CD14-positive monocyte (primary cell): ENCODE measurements at regions not wholly inside any gene's neighbourhood (a gene's known extent, or its start where the extent isn't known, plus 50 kb on each side); places are given as distances from the start of the nearest gene placed in this dataset.

Source experiments
- DNase-seq, 3 donors: peaks; one replicate each; pipeline ENCODE4 v3.0.0-alpha.2; 2011 to 2022
- H2AFZ ChIP-seq: 2 replicates; pipeline ENCODE4 v1.6.0; 2012; ENCODE audit warnings: mild to moderate bottlenecking, low read depth, low read length, inconsistent platforms; ENCODE audit not compliant: insufficient read depth, poor library complexity, severe bottlenecking
- H3K27ac ChIP-seq, 2 donors: 1 replicate in 1 of 2; 2 replicates in 1 of 2; pipeline ENCODE4 v1.5.1; 2012 to 2013; ENCODE audit warnings: low read length in 2 of 2, control low read depth in 1 of 2, inconsistent platforms in 1 of 2, low read depth in 1 of 2, mild to moderate bottlenecking in 1 of 2
- H3K27me3 ChIP-seq, 2 donors: one replicate each; pipeline versions ENCODE4 v1.6.0 to v1.6.1; 2011 to 2013; ENCODE audit warnings: low read length in 2 of 2; ENCODE audit not compliant: control insufficient read depth in 2 of 2, insufficient read depth in 2 of 2
- H3K36me3 ChIP-seq, 2 donors: replicated peaks in 1 of 2; 1 replicate in 1 of 2; 2 replicates in 1 of 2; pipeline versions ENCODE4 v1.5.1 to v1.6.1; 2012 to 2013; ENCODE audit warnings: low read length in 2 of 2, control low read depth in 1 of 2, inconsistent platforms in 1 of 2, mild to moderate bottlenecking in 1 of 2; ENCODE audit not compliant: insufficient read depth in 2 of 2, control insufficient read depth in 1 of 2
- H3K4me1 ChIP-seq, 2 donors: 1 replicate in 1 of 2; 2 replicates in 1 of 2; pipeline versions ENCODE4 v1.5.1 to v1.6.1; 2012 to 2013; ENCODE audit warnings: low read length in 2 of 2, control low read depth in 1 of 2, inconsistent platforms in 1 of 2, mild to moderate bottlenecking in 1 of 2, moderate library complexity in 1 of 2; ENCODE audit not compliant: insufficient read depth in 2 of 2, control insufficient read depth in 1 of 2
- H3K4me2 ChIP-seq: replicated peaks from 2 replicates; pipeline ENCODE3; 2012; ENCODE audit warnings: low read length, moderate library complexity, mild to moderate bottlenecking; ENCODE audit not compliant: poor library complexity, severe bottlenecking; ENCODE audit errors: extremely low read depth
- H3K4me3 ChIP-seq, 3 experiments: fragments of 200-600 bp in 1 of 3; sonication (generic) in 1 of 3; replicated peaks in 1 of 3; 1 replicate in 2 of 3; 2 replicates in 1 of 3; pipeline ENCODE4 v1.5.1; 2011 to 2013; ENCODE audit warnings: low read length in 3 of 3, mild to moderate bottlenecking in 3 of 3, control low read depth in 2 of 3, low read depth in 2 of 3, inconsistent platforms in 1 of 3, moderate library complexity in 1 of 3
- H3K79me2 ChIP-seq: 2 replicates; pipeline ENCODE4 v1.6.0; 2012; ENCODE audit warnings: mild to moderate bottlenecking, control low read depth, inconsistent platforms, low read length, moderate library complexity; ENCODE audit not compliant: insufficient read depth
- H3K9ac ChIP-seq: 2 replicates; pipeline ENCODE4 v1.6.0; 2017; ENCODE audit warnings: low read length, mild to moderate bottlenecking; ENCODE audit not compliant: insufficient read depth, poor library complexity, severe bottlenecking
- H3K9me3 ChIP-seq, 2 donors: replicated peaks in 1 of 2; 1 replicate in 1 of 2; 2 replicates in 1 of 2; pipeline versions ENCODE4 v1.5.1 to v1.6.1; 2012 to 2013; ENCODE audit warnings: low read length in 2 of 2, control low read depth in 1 of 2; ENCODE audit not compliant: control insufficient read depth in 1 of 2, insufficient read depth in 1 of 2
- H4K20me1 ChIP-seq: 2 replicates; pipeline ENCODE4 v1.6.0; 2012; ENCODE audit warnings: mild to moderate bottlenecking, low read length, control low read depth, moderate library complexity; ENCODE audit not compliant: insufficient read depth
- H3K27ac Mint-ChIP-seq, 7 donors: one replicate each; pipeline ENCODE4 v1.8.0; 2020; ENCODE audit warnings: mild to moderate bottlenecking in 7 of 7, mixed read lengths in 7 of 7, moderate library complexity in 6 of 7, inconsistent platforms in 2 of 7
- H3K27me3 Mint-ChIP-seq, 3 donors: one replicate each; pipeline ENCODE4 v1.8.0; 2021 to 2022; ENCODE audit warnings: low read depth in 3 of 3, mild to moderate bottlenecking in 3 of 3, mixed read lengths in 3 of 3, moderate library complexity in 3 of 3, inconsistent platforms in 1 of 3
- H3K36me3 Mint-ChIP-seq, 2 donors: one replicate each; pipeline ENCODE4 v1.8.0; 2020; ENCODE audit warnings: mixed read lengths in 2 of 2, inconsistent platforms in 1 of 2, mild to moderate bottlenecking in 1 of 2
- H3K4me1 Mint-ChIP-seq: one replicate; pipeline ENCODE4 v1.8.0; 2020; ENCODE audit warnings: mild to moderate bottlenecking, mixed read lengths
- H3K4me3 Mint-ChIP-seq, 2 donors: one replicate each; pipeline ENCODE4 v1.8.0; 2020; ENCODE audit warnings: mild to moderate bottlenecking in 2 of 2, mixed read lengths in 2 of 2, moderate library complexity in 1 of 2
- H3K9me3 Mint-ChIP-seq, 7 donors: one replicate each; pipeline ENCODE4 v1.8.0; 2020 to 2022; ENCODE audit warnings: mixed read lengths in 7 of 7, mild to moderate bottlenecking in 6 of 7, moderate library complexity in 6 of 7, inconsistent platforms in 2 of 7
- WGBS: methylation state at CpG from one replicate; pipeline ENCODE4 v1.1.5; 2013; ENCODE audit warnings: missing lambda C conversion rate; ENCODE audit not compliant: insufficient coverage; 5-methylcytosine and 5-hydroxymethylcytosine counted together
- intact Hi-C, 2 donors: fragments of 100-400 bp; cut with micrococcal nuclease; formaldehyde crosslinking; loops; one replicate each; pipeline versions ENCODE4 v1.15.0 to v1.15.1; 2023
- TF ChIP-seq, protein P1 (sequence below): fragments of 200-600 bp; IDR thresholded peaks from one replicate; pipeline ENCODE4 v1.8.0; 2022; ENCODE audit warnings: antibody characterized with exemption, mild to moderate bottlenecking

DNA sequence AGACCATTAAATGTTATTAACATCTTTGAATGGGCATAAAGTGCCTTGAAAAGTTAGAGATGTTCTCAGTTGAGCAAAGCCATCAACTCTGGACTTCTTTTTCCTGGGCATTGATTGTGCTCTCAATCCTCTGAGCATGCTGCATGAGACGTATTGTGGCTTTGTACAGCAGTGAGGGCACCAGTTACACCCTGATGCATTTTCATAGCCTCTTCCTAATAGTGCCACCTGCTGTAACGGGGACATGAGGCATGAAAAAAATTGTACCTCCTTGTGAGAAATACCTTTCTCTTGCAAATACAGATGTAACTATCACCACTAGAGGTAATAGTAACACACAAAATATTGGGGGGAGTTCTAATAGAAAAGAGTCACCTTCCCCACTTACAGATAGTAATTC is 697.5 kb downstream of the TMEM182 start:
- no peaks in the 10 kb centered on the region for H3K27me3 Mint-ChIP-seq
- H3K36me3 ChIP-seq, result no peaks in the 10 kb centered on the region
- peaks cover 0 to 2% of the 10 kb centered on the region in 2 donors for H3K9me3 ChIP-seq
- no peak for DNase-seq
- H3K27ac Mint-ChIP-seq, result no peak overlapping the region
- H4K20me1 ChIP-seq, result no peaks in the 10 kb centered on the region
- no peaks in the 10 kb centered on the region for H3K36me3 Mint-ChIP-seq
- no peak overlapping the region for H3K4me3 Mint-ChIP-seq
- no peak overlapping the region for H3K4me3 ChIP-seq
- H2AFZ ChIP-seq, result no peak overlapping the region
- no peak overlapping the region for H3K9ac ChIP-seq
- H3K4me2 ChIP-seq, result no peak overlapping the region
- H3K4me1 ChIP-seq, result no peaks in the 10 kb centered on the region
- H3K27me3 ChIP-seq, result no peaks in the 10 kb centered on the region
- TF ChIP-seq, protein P1, sequence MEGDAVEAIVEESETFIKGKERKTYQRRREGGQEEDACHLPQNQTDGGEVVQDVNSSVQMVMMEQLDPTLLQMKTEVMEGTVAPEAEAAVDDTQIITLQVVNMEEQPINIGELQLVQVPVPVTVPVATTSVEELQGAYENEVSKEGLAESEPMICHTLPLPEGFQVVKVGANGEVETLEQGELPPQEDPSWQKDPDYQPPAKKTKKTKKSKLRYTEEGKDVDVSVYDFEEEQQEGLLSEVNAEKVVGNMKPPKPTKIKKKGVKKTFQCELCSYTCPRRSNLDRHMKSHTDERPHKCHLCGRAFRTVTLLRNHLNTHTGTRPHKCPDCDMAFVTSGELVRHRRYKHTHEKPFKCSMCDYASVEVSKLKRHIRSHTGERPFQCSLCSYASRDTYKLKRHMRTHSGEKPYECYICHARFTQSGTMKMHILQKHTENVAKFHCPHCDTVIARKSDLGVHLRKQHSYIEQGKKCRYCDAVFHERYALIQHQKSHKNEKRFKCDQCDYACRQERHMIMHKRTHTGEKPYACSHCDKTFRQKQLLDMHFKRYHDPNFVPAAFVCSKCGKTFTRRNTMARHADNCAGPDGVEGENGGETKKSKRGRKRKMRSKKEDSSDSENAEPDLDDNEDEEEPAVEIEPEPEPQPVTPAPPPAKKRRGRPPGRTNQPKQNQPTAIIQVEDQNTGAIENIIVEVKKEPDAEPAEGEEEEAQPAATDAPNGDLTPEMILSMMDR, result no peak
- H3K79me2 ChIP-seq, result no peaks in the 10 kb centered on the region
- intact Hi-C loops, result no loop called here
- peaks cover 0 to 3% (median 0%) of the 10 kb centered on the region in 7 donors for H3K9me3 Mint-ChIP-seq
- H3K27ac ChIP-seq, result no peak overlapping the region
- no peaks in the 10 kb centered on the region for H3K4me1 Mint-ChIP-seq
- no CpG with 5 or more reads among the region's 2 CpGs for WGBS

- Mint-ChIP-seq H3K27ac (no peak overlapping the region), H3K36me3 (no peaks in the 10 kb centered on the region), H3K4me1 (no peaks in the 10 kb centered on the region), H3K4me3 (no peak overlapping the region), H3K9me3 (peaks cover 0 to 12% (median 0%) of the 10 kb centered on the region in 7 donors), H3K27me3 (no peaks in the 10 kb centered on the region)
- Histone ChIP-seq H3K4me1 (no peaks in the 10 kb centered on the region), H3K4me2 (no peak overlapping the region), H3K79me2 (no peaks in the 10 kb centered on the region), H4K20me1 (no peaks in the 10 kb centered on the region), H3K9me3 (peaks cover 0 to 5% of the 10 kb centered on the region in 2 donors), H3K27ac (no peak overlapping the region), H3K36me3 (no peaks in the 10 kb centered on the region), H3K4me3 (no peak overlapping the region), H3K27me3 (no peaks in the 10 kb centered on the region), H3K9ac (no peak overlapping the region), H2AFZ (no peak overlapping the region)
- TF ChIP-seq, protein P1, result no peak
- intact Hi-C loops, result no loop called here
- WGBS, result no CpG with 5 or more reads among the region's 2 CpGs
- no peak for DNase-seq
These were observed 700.3 kb downstream of the TMEM182 start for GRCh38 chr2:103462101-103462500.
